ENCODE measurements at regions not wholly inside any gene's neighbourhood (a gene's known extent, or its start where the extent isn't known, plus 50 kb on each side); places are given as distances from the start of the nearest gene placed in this dataset.

- no peak for DNase-seq (ENCODE audit: low spot score)
- no peaks in the 10 kb centered on the region for H3K4me1 Mint-ChIP-seq (ENCODE audit: low read depth)
- no peaks in the 10 kb centered on the region for H3K36me3 Mint-ChIP-seq (ENCODE audit: low read depth)
- H3K27me3 Mint-ChIP-seq (ENCODE audit: low read depth) = no peaks in the 10 kb centered on the region
- no peak overlapping the region for H3K27ac Mint-ChIP-seq
- H3K4me3 Mint-ChIP-seq = no peak overlapping the region
- H3K9me3 Mint-ChIP-seq = no peaks in the 10 kb centered on the region
These were observed 704.9 kb upstream of the NUDT12 start for GRCh38 chr5:104267320-104268015.

GRCh38 chr5:104266161-104266560 is 703.6 kb upstream of the NUDT12 start:
- Mint-ChIP-seq H3K27ac (no peak overlapping the region), H3K4me3 (no peak overlapping the region), H3K36me3 (ENCODE audit: low read depth) (no peaks in the 10 kb centered on the region), H3K9me3 (no peaks in the 10 kb centered on the region), H3K27me3 (ENCODE audit: low read depth) (no peaks in the 10 kb centered on the region), H3K4me1 (ENCODE audit: low read depth) (no peaks in the 10 kb centered on the region)
- DNase-seq (ENCODE audit: low spot score) = no peak

GRCh38 chr5:104265531-104266140 is 703.0 kb upstream of the NUDT12 start:
- H3K36me3 Mint-ChIP-seq (ENCODE audit: low read depth) = no peaks in the 10 kb centered on the region
- no peaks in the 10 kb centered on the region for H3K27me3 Mint-ChIP-seq (ENCODE audit: low read depth)
- DNase-seq (ENCODE audit: low spot score) = no peak
- H3K27ac Mint-ChIP-seq = no peak overlapping the region
- no peaks in the 10 kb centered on the region for H3K4me1 Mint-ChIP-seq (ENCODE audit: low read depth)
- H3K9me3 Mint-ChIP-seq = no peaks in the 10 kb centered on the region
- H3K4me3 Mint-ChIP-seq = no peak overlapping the region

GRCh38 chr5:104247260-104247659 is 684.7 kb upstream of the NUDT12 start:
- Mint-ChIP-seq H3K4me1 (ENCODE audit: low read depth) (no peaks in the 10 kb centered on the region), H3K9me3 (peaks cover 16% of the 10 kb centered on the region), H3K27me3 (ENCODE audit: low read depth) (no peaks in the 10 kb centered on the region), H3K4me3 (no peak overlapping the region), H3K36me3 (ENCODE audit: low read depth) (no peaks in the 10 kb centered on the region), H3K27ac (no peak overlapping the region)
- no peak for DNase-seq (ENCODE audit: low spot score)

- Mint-ChIP-seq H3K27ac (no peak overlapping the region), H3K4me3 (no peak overlapping the region), H3K9me3 (peaks cover 9% of the 10 kb centered on the region), H3K4me1 (ENCODE audit: low read depth) (no peaks in the 10 kb centered on the region), H3K36me3 (ENCODE audit: low read depth) (no peaks in the 10 kb centered on the region), H3K27me3 (ENCODE audit: low read depth) (no peaks in the 10 kb centered on the region)
- DNase-seq (ENCODE audit: low spot score) = no peak
These were observed 678.5 kb upstream of the NUDT12 start for GRCh38 chr5:104241046-104241445.

- no peak for DNase-seq (ENCODE audit: low spot score)
- Mint-ChIP-seq H3K4me1 (ENCODE audit: low read depth) (no peaks in the 10 kb centered on the region), H3K4me3 (no peak overlapping the region), H3K36me3 (ENCODE audit: low read depth) (no peaks in the 10 kb centered on the region), H3K27me3 (ENCODE audit: low read depth) (no peaks in the 10 kb centered on the region), H3K27ac (no peak overlapping the region), H3K9me3 (peaks cover 4% of the 10 kb centered on the region)
These were observed 675.0 kb upstream of the NUDT12 start for GRCh38 chr5:104237586-104237985.

GRCh38 chr5:104223885-104224773 is 661.5 kb upstream of the NUDT12 start:
- Mint-ChIP-seq H3K27me3 (ENCODE audit: low read depth) (no peaks in the 10 kb centered on the region), H3K27ac (no peak overlapping the region), H3K4me1 (ENCODE audit: low read depth) (no peaks in the 10 kb centered on the region), H3K9me3 (no peaks in the 10 kb centered on the region), H3K4me3 (no peak overlapping the region), H3K36me3 (ENCODE audit: low read depth) (no peaks in the 10 kb centered on the region)
- DNase-seq (ENCODE audit: low spot score) = no peak

GRCh38 chr5:104218200-104218599 is 655.6 kb upstream of the NUDT12 start:
- peaks cover 3% of the 10 kb centered on the region for H3K9me3 Mint-ChIP-seq
- DNase-seq (ENCODE audit: low spot score) = no peak
- H3K4me3 Mint-ChIP-seq = no peak overlapping the region
- no peaks in the 10 kb centered on the region for H3K36me3 Mint-ChIP-seq (ENCODE audit: low read depth)
- H3K4me1 Mint-ChIP-seq (ENCODE audit: low read depth) = no peaks in the 10 kb centered on the region
- H3K27me3 Mint-ChIP-seq (ENCODE audit: low read depth) = no peaks in the 10 kb centered on the region
- no peak overlapping the region for H3K27ac Mint-ChIP-seq

- DNase-seq (ENCODE audit: low spot score) = no peak
- Mint-ChIP-seq H3K27ac (no peak overlapping the region), H3K4me1 (ENCODE audit: low read depth) (no peaks in the 10 kb centered on the region), H3K27me3 (ENCODE audit: low read depth) (no peaks in the 10 kb centered on the region), H3K4me3 (no peak overlapping the region), H3K9me3 (peaks cover 3% of the 10 kb centered on the region), H3K36me3 (ENCODE audit: low read depth) (no peaks in the 10 kb centered on the region)
These were observed 650.6 kb upstream of the NUDT12 start for GRCh38 chr5:104213216-104213615.

- Mint-ChIP-seq H3K4me3 (no peak overlapping the region), H3K9me3 (peaks cover 3% of the 10 kb centered on the region), H3K27ac (no peak overlapping the region)
These were observed 637.2 kb upstream of the NUDT12 start for GRCh38 chr5:104199771-104200170.

GRCh38 chr5:104198156-104198555 is 635.6 kb upstream of the NUDT12 start:
- H3K9me3 Mint-ChIP-seq = no peaks in the 10 kb centered on the region
- H3K36me3 Mint-ChIP-seq (ENCODE audit: low read depth) = no peaks in the 10 kb centered on the region
- H3K4me1 Mint-ChIP-seq (ENCODE audit: low read depth) = no peaks in the 10 kb centered on the region
- H3K27me3 Mint-ChIP-seq (ENCODE audit: low read depth) = no peaks in the 10 kb centered on the region
- H3K4me3 Mint-ChIP-seq = no peak overlapping the region
- no peak overlapping the region for H3K27ac Mint-ChIP-seq
- no peak for DNase-seq (ENCODE audit: low spot score)

More at GRCh38 chr5:104199771-104200170, 637.2 kb upstream of the NUDT12 start:
- H3K36me3 Mint-ChIP-seq (ENCODE audit: low read depth) = no peaks in the 10 kb centered on the region
- no peaks in the 10 kb centered on the region for H3K27me3 Mint-ChIP-seq (ENCODE audit: low read depth)
- no peak for DNase-seq (ENCODE audit: low spot score)
- H3K4me1 Mint-ChIP-seq (ENCODE audit: low read depth) = no peaks in the 10 kb centered on the region

GRCh38 chr5:104189909-104190308 is 627.3 kb upstream of the NUDT12 start:
- Mint-ChIP-seq H3K36me3 (ENCODE audit: low read depth) (no peaks in the 10 kb centered on the region), H3K9me3 (peaks cover 14% of the 10 kb centered on the region), H3K27ac (no peak overlapping the region), H3K4me1 (ENCODE audit: low read depth) (no peaks in the 10 kb centered on the region), H3K27me3 (ENCODE audit: low read depth) (no peaks in the 10 kb centered on the region), H3K4me3 (no peak overlapping the region)
- DNase-seq (ENCODE audit: low spot score) = no peak

- no peak for DNase-seq (ENCODE audit: low spot score)
- Mint-ChIP-seq H3K4me3 (no peak overlapping the region), H3K36me3 (ENCODE audit: low read depth) (no peaks in the 10 kb centered on the region), H3K27me3 (ENCODE audit: low read depth) (no peaks in the 10 kb centered on the region), H3K27ac (no peak overlapping the region), H3K9me3 (peaks cover 14% of the 10 kb centered on the region), H3K4me1 (ENCODE audit: low read depth) (no peaks in the 10 kb centered on the region)
These were observed 626.4 kb upstream of the NUDT12 start for GRCh38 chr5:104189031-104189430.

GRCh38 chr5:104187656-104188055 is 625.1 kb upstream of the NUDT12 start:
- Mint-ChIP-seq H3K27me3 (ENCODE audit: low read depth) (no peaks in the 10 kb centered on the region), H3K27ac (no peak overlapping the region), H3K4me1 (ENCODE audit: low read depth) (no peaks in the 10 kb centered on the region), H3K4me3 (no peak overlapping the region), H3K9me3 (peaks cover 14% of the 10 kb centered on the region), H3K36me3 (ENCODE audit: low read depth) (no peaks in the 10 kb centered on the region)
- DNase-seq (ENCODE audit: low spot score) = no peak

All from T-helper 2 cell treated with Interferon-gamma antibody and Interleukin-4, amounts not matched to agents 5 μg/mL and 100 μg/mL, for 36 hours (primary cell).